SU-DHL-6 (cell line): ENCODE measurements at regions not wholly inside any gene's neighbourhood (a gene's known extent, or its start where the extent isn't known, plus 50 kb on each side); places are given as distances from the start of the nearest gene placed in this dataset.

Experiments used
- CTCF ChIP-seq: fragments of 200-600 bp; sonication (generic); IDR thresholded peaks from one replicate; pipeline ENCODE4 v1.5.1; 2017; ENCODE audit warnings: antibody characterized with exemption, mild to moderate bottlenecking, low read length, moderate library complexity; ENCODE audit not compliant: insufficient read depth, poor library complexity, severe bottlenecking
- EZH2phosphoT487 ChIP-seq: fragments of 200-600 bp; sonication (generic), shearing (Covaris generic); conservative IDR thresholded peaks from 2 replicates; pipeline ENCODE4 v1.6.1; 2018; ENCODE audit warnings: mild to moderate bottlenecking, antibody characterized with exemption, low read length, moderate library complexity, mixed read lengths

DNA sequence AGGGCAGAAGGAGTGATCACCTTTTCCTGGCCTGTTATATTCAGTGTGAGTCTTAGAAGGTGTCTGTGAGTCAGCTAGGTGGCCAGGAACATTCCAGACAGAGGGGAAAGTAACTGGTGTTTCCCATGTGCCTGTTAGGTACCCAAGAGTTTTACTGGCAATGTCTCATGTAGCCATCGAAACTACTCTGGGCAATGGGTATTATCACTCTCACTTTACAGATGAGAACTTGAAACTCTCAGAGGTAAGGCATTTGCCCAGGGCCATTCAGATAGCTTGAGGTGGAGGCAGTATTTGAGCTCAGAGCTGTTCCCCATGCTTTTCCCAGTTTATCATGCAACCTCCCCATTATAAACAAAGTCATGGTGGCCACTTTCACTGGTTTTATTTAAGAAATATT is 80.4 kb upstream of the NHS start:
- TF ChIP-seq CTCF (no peak), EZH2phosphoT487 (no peak)
